HG02885 (cell line): ENCODE measurements at regions not wholly inside any gene's neighbourhood (a gene's known extent, or its start where the extent isn't known, plus 50 kb on each side); places are given as distances from the start of the nearest gene placed in this dataset.
"Not testable (repeated sequence)": the region's sequence is repeated elsewhere in the genome, so short reads cannot be mapped to it uniquely, and the experiment has no call there.

ENCODE experiments used
- ATAC-seq: cut with Tn5 transposase; IDR thresholded peaks from one replicate; pipeline ENCODE4 v1.9.1; 2021; ENCODE audit warnings: mild to moderate bottlenecking; ENCODE audit not compliant: unreplicated experiment, poor library complexity

DNA sequence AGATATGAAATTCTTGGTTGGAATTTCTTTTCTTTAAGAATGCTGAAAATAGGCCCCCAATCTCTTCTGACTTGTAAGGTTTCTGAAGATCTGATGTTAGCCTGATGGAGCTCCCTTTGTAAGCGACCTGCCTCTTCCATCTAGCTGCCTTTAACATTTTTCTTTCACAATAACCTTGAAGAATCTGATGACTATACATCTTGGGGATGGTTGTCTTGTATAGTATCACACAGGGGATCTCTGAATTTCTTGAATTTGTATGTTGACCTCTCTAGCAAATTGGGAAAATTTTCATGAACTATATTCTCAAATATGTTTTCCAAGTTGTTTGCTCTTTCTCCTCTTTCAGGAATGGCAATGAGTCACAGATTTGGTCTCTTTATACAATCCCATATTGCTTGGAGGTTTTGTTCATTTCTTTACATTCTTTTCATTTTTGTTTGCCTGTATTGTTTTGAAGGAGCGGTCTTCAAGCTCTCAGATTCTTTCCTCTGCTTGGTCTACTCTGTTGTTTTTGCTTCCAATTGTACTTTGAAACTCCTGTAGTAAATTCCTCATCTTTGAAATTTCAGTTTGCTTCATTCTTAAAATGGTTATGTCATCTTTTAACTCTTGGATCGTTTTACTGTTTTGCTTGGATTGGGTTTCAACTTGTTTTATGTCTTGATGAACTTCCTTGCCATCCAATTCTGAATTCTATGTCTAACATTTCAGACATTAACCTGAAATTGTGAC lies 245.2 kb upstream of the TARS1 start:
- no peak for ATAC-seq

DNA sequence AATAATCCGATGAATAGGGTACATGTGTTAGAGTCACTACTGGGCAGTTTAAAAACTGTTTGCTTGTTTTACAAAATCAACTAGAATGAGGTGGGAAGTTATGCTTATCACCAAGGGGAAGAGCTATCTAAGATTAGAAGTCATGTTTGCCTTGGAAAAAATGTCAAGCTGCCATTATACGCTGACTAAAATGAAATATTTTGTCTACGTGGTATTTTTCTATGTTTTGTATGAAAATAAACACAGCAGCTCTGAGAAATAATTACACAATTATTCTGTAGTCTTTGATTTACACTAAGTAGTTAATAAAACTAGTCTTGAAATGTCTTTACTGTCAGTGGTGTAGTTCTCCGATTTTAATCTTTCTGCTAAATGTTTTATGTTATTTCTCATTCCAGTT lies 241.9 kb upstream of the TARS1 start:
- ATAC-seq: no peak

DNA sequence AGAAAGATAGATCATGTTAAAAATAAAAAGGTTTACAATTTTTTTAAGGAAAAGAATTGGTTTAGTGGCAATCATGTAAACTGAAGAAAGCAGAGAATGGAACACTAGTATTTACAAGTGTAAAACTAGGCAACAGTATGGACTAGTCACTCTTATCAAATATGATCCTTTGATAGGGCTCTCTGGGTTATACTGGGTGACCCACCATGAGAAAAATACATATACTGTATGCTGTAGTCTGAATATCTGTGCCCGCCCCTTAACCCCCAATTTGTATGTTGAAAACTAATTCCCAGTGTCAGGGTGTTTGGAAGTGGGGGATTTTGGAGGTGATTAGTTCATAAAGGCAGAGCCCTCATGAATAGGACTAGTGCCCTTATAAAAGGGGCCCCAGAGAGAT lies 236.8 kb upstream of the TARS1 start:
- ATAC-seq: no peak

- ATAC-seq: no peak
Observed at GRCh38 chr5:33205079-33205478, 235.7 kb upstream of the TARS1 start.

DNA sequence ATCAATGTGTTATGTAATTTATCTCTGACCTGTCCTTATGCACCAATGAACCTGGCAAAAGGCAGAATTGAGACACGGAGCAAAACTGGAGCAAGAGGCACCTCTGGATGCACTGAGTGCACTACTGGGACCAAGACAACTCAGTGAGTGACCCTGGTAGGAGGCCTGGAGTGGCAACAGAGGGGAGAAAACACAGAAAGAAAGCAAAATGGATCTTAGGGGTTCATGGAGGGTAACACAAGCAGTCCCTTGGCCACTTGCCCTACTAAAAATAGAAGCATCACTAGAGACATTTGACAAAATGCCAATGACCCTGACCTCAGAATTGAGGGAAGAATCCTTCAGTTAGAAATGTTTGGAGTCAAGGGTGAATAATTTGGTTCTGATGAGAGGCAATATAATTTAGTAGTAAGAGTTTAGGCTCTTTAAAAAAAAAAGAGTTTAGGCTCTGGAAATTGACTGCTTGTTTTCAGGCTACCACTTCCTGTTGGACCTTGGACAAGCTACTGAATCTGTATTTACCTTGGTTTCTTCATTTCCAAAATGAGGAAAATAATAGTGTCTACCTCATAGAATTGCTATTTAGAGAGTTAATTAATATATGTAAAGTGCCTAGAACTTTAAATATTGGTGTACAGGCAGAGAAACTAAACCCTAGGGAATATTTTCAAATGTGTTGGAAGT lies 234.9 kb upstream of the TARS1 start:
- no peak for ATAC-seq

DNA sequence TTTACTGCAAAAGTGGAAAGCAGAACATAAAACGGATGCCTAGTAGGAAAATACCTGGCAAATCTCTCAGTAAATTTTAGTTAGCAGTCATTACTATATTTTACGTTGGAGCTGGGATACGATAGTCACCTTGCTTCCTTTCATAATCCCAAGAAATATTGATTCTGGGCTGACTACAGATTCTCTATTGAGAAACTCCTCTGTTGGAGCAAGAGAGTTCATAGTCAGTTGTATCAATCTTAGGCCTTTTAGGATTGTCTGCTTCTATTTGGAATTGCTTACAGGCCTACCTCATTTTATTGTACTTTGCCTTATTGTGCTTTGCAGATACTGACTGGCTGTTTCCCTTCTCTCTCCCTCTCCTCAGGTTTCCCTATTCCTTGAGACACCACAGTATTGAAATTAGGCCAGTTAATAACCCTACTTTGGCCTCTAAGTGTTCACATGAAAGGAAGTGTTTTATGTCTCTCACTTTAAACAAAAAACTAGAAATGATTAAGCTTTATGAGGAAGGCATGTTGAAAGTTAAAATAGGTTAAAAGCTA lies 233.7 kb upstream of the TARS1 start:
- ATAC-seq: no peak

DNA sequence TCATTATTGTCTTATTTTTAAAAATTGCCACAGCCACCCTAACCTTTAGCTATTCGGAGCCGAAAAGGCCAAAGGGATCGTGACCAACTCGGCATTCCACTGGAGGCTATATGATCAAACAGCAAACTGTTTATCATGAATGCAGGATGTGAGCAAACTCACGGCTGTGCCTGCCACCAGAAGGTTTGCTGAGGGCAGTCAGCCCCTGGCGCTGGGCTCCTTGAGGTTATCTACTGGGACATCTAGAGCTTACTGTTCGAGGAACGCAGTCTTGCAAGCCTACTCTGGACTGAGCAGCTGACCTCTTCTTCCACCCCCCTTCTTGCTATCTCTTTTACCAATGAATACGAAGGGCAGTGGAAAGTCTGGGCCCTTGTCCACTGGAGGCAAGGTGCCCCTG lies 231.5 kb upstream of the TARS1 start:
- no peak for ATAC-seq

- not testable (repeated sequence) for ATAC-seq
Observed at GRCh38 chr5:33210221-33210620, 230.5 kb upstream of the TARS1 start.

- ATAC-seq: no peak
Observed at GRCh38 chr5:33210978-33211377, 229.8 kb upstream of the TARS1 start.

DNA sequence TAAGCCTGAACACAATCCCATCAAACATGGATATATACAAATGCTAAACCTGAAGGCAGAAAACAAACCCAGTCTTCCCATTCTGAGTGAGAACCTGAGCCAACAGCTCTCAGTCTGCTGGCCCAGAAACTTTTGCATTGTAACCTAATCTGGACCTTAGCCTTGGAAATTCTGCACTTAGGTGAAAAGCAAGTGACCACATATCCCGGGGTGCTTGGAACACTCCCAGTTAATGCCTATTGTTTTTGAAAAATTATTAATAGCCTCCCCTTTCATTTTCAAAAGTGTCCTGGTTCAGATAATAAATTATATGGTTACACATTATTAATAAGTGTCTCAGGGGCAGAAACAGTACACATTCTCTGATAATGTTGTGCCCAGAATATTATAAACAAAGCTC lies 228.3 kb upstream of the TARS1 start:
- ATAC-seq: no peak

DNA sequence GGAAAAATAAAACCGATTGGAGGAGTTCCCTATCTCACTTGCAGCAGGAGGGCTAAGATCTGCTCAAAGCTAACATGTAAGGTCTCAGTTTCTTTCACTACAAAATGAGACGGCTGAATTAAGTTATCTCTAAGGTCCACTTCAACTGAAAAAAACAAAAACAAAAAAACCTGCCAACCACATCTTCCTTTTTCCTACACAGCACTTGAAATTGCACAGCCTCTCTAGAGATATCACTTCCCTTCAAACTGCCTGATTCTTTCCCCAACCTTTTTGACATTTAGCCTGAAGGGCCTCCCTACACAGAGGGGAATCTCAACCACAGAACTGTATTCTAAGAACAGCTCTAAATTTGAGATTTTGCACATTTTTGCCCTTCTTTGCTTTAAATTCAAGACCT lies 227.9 kb upstream of the TARS1 start:
- no peak for ATAC-seq

DNA sequence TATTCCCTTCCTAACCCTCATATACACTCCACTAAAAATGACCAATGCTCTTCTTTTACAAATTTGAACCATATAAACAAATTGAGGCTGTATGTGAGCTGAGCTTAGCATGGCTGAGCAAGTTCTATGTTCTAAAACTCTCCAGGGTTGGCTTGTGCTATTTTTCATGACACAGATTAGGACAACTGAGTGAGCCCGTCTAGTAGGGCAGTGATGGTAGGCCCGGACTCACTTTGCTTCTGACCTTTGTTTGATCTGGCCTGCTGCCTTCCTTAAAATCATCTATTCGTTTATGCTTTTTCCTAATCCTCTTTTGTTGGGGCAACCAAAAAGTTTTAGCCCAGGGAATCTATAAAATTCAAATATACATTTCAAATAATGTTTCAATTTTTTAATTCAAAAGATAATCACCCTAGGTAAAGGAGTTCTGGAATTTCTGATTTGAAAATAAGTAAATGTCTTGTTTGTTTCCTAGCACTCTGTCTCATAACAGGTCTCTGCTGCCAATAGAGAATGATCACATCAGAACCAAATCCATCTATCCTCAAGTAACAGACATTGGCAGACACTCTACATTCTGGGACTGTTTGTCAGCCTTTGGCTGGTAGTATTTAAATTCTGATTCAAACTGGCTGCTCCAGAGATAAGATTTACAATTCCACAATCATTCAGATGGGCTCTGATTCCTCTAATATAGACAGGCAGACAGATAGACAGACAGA lies 217.0 kb upstream of the TARS1 start:
- no peak for ATAC-seq

DNA sequence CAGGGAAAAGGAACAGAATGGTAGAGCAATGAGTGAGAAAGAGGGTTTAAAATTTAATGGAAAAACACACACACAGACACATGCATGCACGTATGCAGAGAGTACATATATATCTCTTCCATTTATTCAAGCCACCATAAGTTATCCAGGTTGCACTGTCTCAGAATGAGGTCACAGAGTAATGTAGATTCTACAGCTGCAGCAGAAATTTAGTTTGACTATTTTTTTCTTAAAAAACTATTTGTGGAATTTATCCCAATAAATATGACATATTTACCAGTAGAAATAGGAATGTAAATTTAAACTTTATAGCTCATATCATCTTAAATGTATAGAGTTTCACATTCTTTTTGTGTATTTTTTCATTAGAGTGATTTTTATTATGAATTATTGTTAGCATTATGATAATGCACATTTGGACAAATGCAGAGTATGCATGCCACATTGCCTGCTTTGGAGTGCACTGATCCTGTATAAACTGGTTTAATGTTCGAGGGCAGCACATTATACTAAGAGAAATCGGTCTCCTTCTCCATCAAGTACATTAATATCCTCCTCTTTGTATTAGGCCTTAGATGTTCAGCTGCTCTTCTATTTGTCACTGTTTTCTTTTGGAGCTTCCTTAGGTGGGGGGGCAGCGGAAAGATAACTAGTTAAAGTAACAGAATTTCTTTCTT lies 216.3 kb upstream of the TARS1 start:
- no peak for ATAC-seq

DNA sequence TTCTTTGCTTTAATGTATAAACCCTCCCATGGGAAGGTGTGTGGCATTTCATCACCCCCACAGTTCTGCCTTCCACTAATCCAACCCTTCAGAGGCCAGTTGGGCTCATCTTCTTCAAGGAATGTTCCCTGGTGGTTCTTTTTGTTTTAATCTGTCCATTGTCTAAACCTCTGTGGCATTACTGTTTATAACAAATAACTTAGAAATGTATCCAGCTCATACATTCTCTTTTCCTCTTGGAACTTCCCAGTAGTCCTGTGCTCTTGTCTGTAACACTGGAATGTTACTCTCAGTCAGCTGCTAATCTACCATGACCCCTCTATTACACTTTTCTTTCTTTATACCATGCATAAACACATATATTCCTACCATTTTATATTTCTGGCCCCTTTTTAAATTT lies 213.5 kb upstream of the TARS1 start:
- no peak for ATAC-seq

- ATAC-seq: no peak
Observed at GRCh38 chr5:33227746-33228145, 213.0 kb upstream of the TARS1 start.

DNA sequence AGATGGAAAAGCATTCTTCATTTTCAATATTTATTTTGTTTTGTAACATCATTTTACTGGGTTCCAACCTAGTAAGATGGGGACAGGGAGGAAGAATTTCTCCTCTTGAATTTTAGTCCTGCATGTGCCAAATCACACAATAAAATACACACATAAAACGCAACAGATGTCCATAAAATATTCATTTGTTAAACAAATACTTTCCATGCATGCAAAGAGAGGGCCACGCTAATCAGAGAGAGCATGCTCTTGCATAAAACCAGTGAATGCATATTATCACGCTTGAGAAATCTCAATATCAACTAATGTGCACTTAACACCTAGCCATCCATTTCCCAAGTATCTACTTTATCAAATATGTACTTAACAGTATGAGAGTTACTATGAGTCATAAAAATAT lies 212.6 kb upstream of the TARS1 start:
- ATAC-seq: no peak

DNA sequence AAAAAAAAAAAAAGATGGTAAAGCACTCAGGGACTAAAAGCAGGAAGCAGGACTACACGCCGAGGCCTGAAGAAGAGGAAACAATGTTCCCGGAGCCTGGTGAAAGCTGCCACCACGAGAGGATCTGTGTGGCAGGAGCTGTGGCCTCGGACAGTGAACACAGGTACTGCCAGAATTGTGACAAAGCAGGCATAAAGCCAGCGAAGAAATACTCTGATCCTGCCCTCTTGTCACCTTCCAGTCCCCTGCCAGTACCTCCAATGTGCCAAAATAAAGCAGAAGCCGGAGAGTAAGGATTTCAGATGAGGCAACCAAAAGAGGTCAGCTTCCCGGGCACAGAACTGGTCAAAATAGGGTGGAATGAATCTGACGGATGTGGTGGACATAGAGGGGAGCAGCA lies 211.5 kb upstream of the TARS1 start:
- no peak for ATAC-seq

DNA sequence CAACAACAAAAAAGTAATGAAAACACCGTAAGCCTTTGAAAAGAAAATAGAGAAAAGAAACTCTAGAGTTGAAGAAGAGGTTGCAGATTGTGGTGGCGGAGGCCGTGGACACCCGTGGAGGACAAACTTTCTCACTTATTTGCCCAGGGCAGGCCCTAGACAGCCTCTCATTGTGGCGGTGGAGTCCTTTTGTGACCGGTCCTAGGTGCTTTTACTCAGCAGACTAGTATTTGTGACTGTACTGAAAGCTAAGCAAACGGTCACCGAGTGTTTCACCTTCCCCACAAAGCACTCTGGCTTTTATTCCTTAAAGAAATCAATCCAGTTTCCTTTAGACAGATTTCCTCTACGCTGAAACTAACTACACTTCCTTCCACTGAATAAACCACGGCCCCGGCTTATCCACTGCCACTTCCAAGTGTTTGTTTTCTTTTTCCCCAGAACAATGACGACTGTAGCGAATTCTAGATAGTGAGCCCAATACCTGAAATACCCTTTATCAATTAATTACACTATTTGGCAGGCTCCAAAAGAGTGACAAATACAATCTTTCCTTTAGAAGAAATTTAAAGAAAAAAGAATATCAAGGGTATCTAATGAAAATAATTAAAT lies 210.2 kb upstream of the TARS1 start:
- ATAC-seq: no peak

- ATAC-seq: no peak
Observed at GRCh38 chr5:33231214-33231710, 209.5 kb upstream of the TARS1 start.

GRCh38 chr5:33231935-33232334 lies 208.8 kb upstream of the TARS1 start:
- no peak for ATAC-seq
